ENCODE measurements at regions not wholly inside any gene's neighbourhood (a gene's known extent, or its start where the extent isn't known, plus 50 kb on each side); places are given as distances from the start of the nearest gene placed in this dataset.
A peak's percentile ranks its signal among the peaks of the same experiment; 100 is the strongest.

DNA sequence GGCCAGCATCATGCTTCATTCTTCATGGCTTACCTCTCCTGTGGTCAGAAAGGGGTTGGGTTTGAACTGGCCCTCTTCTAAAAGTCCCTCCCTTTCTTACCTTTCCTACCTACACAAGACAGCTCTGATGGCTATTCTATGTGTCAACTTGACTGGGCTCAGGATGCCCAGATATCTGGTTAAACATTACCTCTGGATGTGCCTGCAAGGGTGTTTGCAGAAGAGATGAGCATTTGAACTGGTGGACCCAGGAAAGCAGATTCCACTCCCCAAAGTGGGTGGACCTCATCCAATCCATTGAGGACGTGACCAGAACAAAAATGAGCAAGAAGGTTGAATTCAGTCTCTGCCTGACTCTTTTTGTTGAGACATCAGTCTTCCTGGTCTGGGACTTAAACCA, 79.0 kb upstream of the TCF7L2 start:
- no peak for DNase-seq (ENCODE audit: extremely low read depth in 1 of 11, low read depth in 9 of 11, low spot score in 4 of 11)

DNA sequence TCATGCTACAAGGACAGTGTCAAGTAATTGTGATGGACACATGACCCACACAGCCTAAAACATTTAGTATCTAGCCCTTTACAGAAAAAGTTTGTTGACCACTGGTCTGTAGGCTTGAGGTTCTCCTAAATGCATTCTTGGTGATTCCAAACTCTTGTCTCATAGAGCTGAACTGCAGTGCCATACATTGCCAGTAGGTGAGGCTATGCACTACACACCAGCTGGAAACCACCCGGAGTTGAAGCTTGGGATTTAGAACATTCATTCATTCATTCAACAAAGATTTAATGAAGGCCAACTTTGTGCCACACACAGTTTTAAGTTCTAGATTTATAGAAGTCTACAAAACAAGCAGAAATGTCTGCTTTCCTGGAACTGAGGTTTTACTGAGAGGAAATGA, 77.3 kb upstream of the TCF7L2 start:
- DNase-seq (ENCODE audit: extremely low read depth in 1 of 11, low read depth in 9 of 11, low spot score in 4 of 11), result no peak

DNA sequence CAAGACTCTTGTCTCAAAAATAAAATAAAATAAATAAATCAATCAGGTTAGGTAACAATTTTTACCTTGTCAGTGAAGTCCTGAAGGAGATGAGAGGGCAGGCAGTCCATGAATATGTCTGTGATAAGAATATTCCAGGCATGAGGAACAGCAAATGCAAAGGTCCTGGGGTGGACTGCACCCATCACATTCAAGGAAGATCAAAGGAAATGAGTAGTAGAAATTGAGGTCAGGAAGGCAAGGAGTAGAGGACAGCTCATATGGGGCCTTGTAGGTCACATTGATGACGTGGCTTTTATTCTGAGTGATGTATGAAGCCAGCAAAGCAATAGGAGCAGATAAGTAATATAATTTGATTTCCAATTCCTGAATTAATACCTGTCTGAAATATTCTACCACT, 76.5 kb upstream of the TCF7L2 start:
- DNase-seq (ENCODE audit: extremely low read depth in 1 of 11, low read depth in 9 of 11, low spot score in 4 of 11), result no peak

DNA sequence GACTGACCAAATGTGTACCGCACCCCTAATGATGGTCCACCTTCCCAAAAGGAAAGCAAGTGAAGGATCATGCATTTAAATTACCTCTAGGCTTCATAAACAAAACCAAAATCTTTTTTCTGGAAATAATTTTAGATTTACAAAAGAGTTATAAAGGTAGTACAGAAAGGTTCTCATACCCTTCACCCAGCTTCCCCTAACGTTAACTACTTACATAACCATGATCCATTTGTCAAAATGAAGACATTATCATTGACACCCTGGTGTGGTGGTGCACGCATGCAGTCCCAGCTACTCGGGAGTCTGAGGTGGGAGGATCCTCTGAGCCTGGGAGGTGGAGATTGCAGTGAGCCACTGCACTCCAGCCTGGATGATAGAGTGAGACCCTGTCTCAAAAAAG, 75.1 kb upstream of the TCF7L2 start:
- no peak for DNase-seq (ENCODE audit: extremely low read depth in 1 of 11, low read depth in 9 of 11, low spot score in 4 of 11)

DNA sequence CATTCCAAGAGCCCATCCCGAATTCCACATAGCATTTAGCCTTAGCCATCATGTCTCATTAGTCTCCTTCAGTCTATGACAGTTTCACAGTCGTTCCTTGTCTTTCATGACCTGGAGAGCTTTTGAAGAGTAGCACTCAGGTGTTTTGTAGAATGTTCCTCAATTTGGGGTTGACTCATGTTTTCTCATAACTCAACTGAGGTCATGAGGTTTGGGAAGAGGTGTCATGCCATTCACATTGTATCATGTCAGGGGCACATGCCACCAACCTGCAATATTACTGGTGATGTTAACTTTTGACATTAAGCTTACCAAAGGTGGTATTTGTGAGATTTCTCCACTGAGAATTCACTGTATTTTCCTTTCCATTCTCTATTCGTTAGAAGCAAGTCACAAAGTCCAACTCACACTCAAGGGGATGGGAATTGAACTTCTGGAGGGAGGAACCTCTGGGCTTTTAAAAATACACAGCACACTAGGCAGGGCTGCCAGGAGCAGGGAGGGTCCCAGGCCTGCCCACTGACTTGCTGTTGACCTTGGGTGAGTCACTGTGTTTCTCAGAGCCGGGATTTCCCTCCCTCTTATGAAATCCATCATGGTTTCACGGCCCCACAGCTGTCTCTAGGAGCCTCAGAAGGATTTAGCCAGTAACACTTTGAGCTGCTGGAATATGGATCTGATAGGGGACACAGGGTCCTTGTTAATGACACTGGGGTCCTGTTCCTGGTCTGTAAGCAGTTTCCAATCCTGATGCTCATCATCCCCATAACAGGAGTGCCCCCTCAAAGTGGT, 74.4 kb upstream of the TCF7L2 start:
- no peak for DNase-seq (ENCODE audit: extremely low read depth in 1 of 11, low read depth in 9 of 11, low spot score in 4 of 11)

DNA sequence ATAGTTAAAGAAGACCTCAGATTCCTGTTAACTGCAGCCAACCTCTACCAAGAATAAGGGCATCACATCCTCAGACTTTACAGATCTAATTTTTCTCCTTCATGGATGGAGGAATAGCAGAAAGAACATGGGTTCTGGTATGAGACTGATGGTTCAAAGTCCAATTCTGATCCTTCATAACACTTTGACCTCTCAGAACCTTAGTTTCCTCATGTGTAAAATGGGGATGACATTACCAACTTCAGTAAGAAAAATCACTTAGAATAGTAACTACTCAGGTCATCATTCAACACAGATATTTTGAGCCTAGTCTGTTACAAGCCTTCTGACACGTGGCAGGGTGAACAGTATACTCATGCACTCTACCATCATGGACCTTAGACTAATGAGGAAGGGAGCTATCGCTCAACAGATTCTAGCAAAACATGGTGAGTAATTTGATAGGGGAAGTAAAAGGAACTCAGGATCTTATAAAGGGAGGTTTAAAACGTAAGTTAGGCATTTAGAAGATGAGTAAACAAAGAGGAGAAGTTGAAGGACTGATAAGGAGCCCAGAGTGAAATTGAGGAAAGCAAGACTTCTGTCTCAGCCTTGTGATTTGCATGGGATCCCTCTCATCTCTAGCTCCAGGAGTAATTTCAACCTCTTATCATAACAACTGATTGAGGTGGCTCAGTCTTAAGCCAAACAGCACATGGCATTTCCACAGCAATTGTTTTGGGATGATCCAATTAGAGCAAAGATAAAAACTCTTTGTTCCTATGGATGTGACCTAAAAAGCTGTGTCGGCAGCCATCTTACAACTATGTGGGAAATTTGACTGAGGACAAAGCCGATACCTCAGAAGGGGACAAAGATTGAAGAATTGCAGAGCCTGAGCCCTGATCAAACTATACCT, 69.2 kb upstream of the TCF7L2 start:
- no peak for DNase-seq (ENCODE audit: extremely low read depth in 1 of 11, low read depth in 9 of 11, low spot score in 4 of 11)

DNA sequence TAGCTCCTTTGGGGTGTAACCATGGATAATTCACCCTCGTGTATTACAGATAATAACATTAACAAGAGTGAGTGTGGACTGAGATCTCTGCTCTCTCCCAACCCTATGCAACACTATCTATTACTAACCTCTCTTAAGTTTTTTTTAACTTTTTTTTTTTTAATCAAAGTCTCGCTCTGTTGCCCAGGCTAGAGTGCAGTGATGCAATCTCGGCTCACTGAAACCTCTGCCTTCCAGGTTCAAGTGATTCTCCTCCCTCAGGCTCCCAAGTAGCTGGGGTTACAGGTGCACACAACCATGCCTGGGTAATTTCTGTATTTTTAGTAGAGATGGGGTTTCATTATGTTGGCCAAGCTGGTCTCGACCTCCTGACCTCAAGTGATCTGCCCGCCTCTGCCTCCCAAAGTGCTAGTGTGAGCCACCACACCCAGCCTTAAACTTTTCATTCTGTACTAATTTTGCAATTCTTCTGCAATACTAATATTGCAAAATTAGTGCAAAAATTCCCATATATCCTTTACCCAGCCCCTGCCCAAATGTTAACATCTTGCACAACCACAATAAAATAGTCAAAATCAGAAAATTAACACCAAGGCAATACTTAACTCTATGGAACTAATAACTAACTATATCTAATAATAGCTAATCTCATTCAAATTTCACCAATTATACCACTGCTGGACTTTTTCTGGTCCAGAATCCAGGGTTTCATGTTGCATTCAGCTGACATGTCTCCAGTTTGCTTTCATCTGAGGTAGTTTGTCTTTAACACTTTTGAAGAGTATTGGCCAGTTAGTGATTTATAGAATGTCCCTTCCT, 66.5 kb upstream of the TCF7L2 start:
- no peak for DNase-seq (ENCODE audit: extremely low read depth in 1 of 11, low read depth in 9 of 11, low spot score in 4 of 11)

DNA sequence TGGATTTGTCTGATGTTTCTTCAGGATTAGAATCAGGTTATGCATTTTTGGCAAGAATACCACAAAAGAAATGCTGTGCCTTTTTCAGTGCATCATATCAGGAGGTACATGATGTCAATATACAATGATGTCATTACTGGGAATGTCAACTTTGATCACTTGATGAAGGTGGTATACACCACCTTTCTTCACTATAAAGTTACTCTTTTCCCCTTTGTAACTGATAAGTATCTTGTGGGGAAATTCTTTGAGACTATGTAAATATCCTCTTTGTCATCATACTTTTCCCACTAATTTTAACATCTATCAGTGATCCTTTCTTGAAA, 65.9 kb upstream of the TCF7L2 start:
- DNase-seq (ENCODE audit: extremely low read depth in 1 of 11, low read depth in 9 of 11, low spot score in 4 of 11), result no peak

DNA sequence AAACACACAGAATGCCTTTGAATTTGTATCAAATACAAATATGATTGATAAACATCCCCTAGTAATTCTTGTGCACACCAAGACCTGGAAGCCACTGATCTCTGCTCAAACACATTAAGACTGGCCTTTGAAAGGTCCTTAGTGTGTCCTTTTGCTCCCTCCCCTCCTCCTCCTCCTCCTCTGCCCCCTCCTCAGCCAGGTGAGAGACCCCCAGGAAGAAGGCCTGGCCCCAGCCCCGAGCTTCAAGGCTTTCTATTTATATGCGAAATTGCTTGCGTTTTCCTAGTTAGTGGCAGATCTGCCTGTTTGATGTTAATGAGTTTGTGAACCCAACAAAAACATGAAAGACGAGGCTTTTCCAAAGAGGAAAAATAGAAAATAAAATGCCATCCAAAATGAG, 63.6 kb upstream of the TCF7L2 start:
- no peak for DNase-seq (ENCODE audit: extremely low read depth in 1 of 11, low read depth in 9 of 11, low spot score in 4 of 11)

DNA sequence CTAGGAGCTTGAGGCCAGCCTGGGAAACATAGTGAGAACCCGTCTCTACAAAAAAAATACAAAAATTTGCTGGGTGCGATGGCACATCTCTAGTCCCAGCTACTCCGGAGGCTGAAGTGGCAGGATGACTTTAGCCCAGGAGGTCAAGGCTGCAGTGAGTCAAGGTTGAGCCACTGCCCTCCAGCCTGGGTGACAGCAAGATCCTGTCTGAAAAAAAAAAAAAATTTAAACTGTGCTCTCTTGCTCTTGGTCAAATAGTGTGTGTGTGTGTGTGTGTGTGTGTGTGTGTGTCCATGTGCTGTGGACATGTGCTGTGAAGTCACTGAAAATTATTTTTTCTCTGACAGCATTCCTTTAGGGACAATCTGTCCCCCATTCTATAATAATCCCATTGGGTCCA, 62.1 kb upstream of the TCF7L2 start:
- DNase-seq (ENCODE audit: extremely low read depth in 1 of 11, low read depth in 9 of 11, low spot score in 4 of 11), result no peak

DNA sequence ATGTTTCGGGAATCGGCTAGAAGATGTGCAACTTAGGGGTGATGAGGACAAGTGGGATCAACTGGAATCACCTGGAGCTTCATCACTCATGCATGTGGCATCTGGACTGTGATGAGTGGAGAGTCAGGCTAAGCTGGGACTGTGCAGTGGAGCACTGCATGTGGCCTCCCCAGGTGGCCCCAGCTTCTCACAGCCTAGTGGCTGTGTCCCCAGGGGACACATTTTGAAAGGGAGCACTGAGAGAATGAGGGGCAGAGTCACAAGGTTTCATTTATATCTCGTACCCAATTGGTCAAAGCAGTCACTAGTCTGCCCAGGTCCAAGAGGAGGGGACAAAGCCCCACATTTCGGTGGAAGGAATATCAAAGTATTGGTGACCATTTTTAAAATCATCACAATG, 54.8 kb upstream of the TCF7L2 start:
- DNase-seq (ENCODE audit: extremely low read depth in 1 of 11, low read depth in 9 of 11, low spot score in 4 of 11), result no peak

DNA sequence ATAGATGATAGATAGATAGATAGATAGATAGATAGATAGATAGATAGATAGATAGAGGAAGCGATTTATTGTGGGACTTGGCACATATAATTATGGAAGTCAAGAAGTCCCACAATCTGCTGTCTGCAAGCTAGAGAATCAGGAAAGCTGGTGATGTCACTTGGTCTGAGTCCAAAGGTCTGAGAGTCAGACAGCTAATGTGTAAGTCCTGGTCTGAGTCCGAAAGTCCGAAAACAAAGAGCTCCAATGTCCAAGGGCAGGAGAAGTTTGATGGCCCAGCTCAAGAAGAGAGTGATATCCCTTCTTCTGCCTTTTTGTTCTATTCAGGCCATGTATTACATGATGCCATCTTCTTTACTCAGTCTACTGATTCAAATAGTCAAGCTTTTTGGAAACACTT, 53.8 kb upstream of the TCF7L2 start:
- DNase-seq (ENCODE audit: extremely low read depth in 1 of 11, low read depth in 9 of 11, low spot score in 4 of 11), result no peak

DNA sequence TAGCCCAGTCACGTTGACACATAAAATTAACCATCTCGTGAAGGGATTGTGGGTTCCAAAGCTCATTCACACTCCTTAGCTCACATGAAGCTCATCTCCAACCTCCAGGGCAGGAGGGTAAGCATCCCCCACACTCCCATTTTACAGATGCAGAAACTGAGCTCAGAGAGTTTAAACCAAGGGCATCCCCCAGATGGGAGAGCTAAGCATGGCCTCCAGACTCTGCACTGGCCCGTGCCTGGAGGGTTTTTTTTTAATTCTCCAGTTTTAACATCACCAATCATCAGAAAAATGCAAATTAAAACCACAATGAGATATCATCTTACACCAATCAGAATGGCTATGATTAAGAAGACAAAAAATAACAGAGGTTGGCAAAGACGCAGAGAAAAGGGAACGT, 53.3 kb upstream of the TCF7L2 start:
- no peak for DNase-seq (ENCODE audit: extremely low read depth in 1 of 11, low read depth in 9 of 11, low spot score in 4 of 11)

DNA sequence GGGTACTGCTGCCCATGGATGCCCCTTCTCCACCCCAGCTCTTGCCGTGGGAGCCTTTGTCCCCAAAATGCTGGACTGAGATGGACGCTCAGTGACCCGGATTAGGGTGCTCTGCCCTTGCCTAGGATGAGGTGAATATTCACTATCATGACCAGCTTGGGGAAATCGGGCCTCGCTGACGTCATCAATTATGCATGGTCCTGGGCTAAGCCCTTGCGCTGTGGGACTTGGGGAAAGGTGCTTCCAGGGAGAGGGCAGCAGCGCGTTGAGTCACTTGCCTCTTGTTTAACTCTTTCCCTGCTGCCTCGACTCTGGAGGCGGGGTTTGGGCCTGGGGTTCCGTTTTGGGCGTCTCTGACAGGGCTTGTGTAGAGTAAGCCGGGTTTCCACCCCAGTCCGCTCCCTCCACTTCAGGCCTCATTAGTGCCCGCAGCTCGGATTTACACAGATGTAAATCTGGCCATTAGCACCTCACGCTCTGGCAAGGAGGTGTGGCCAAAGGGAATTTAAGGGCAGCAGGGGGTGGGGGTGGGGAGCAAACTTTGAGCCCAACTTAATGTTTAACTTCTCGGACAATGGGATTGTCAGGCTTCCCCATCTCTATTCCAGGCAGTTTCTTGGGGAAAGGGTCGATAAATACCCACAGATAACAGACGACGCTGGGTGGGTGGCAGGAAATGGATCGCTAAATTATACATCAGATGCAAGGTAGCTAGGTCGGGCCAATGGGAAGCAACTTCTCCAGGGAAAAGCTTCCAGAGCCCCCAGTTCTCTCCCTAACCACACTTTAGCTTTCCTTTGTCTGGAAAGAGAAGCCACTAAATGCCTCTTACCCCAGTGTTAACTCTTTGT, 51.3 kb upstream of the TCF7L2 start:
- peak in 2 of 11 donors; percentile 30 to 36 for DNase-seq (ENCODE audit: extremely low read depth in 1 of 11, low read depth in 9 of 11, low spot score in 4 of 11)

DNA sequence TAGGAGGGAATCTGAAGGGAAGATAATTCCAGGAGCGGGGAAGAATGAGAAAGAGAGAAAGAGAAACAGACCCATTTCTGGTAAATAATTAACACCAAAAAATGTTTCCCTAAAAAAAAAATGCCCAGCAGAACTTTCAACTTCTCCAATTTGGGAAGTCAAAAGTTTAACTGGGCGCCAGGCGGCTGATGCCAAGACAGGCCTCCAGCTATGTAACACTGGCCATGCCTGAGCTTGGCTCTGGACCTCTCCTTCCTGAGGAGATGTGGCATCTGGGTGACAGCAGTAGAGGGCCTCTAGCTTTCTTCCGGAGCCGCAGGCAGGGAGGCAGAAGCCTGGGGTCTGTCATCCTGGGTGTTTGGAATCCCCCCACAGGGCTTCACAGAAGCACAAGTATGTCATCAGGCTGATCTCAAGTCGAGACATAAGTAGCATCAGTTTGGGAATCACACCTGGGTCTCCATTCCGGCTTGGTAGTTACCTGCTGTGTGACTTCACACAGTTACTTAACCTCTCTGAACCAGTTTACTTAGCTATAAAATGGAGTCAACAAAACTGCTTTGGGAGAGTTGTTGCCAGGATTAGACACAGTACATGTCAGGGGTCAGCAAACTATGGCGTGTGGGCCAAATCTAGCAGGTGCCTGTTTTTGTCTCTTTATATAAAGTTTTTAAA, 50.5 kb upstream of the TCF7L2 start:
- no peak for DNase-seq (ENCODE audit: extremely low read depth in 1 of 11, low read depth in 9 of 11, low spot score in 4 of 11)

Data from renal cortex interstitium (tissue), 11 donors.